HFF-Myc (cell line): ENCODE measurements at regions not wholly inside any gene's neighbourhood (a gene's known extent, or its start where the extent isn't known, plus 50 kb on each side); places are given as distances from the start of the nearest gene placed in this dataset.

Source experiments
- DNase-seq: peaks from one replicate; pipeline ENCODE4 v3.0.0-alpha.2; 2011; ENCODE audit warnings: low read depth; ENCODE audit errors: extremely low read depth
- H3K4me3 ChIP-seq: replicated peaks from 2 replicates; pipeline ENCODE4 v1.5.1; 2011; ENCODE audit warnings: low read depth, mild to moderate bottlenecking, control low read depth, low read length
- TF ChIP-seq, protein P1 (sequence below): IDR thresholded peaks from 2 replicates; pipeline ENCODE4 v1.5.1; 2012; ENCODE audit warnings: mild to moderate bottlenecking, low read depth, low read length, control low read depth; ENCODE audit errors: missing control alignments

DNA sequence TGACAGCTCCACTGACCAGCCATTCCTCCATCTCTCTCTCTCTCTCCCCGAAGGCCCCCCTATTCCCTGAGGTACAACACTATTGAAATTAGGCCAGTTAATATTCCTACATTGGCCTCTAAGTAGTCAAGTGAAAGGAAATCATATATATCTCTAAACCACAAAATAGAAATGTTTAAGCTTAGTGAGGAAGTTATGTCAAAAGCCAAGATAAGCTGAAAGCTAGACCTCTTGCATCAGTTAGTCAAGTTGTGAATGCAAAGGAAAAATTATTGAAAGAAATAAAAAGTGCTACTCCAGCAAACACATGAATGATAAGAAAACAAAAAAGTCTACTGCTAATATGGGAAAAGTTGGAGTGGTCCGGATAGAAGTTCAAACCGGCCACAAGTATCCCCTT is 301.3 kb upstream of the RBMS1 start:
- H3K4me3 ChIP-seq: no peak overlapping the region
- no peak for DNase-seq
- TF ChIP-seq, protein P1, sequence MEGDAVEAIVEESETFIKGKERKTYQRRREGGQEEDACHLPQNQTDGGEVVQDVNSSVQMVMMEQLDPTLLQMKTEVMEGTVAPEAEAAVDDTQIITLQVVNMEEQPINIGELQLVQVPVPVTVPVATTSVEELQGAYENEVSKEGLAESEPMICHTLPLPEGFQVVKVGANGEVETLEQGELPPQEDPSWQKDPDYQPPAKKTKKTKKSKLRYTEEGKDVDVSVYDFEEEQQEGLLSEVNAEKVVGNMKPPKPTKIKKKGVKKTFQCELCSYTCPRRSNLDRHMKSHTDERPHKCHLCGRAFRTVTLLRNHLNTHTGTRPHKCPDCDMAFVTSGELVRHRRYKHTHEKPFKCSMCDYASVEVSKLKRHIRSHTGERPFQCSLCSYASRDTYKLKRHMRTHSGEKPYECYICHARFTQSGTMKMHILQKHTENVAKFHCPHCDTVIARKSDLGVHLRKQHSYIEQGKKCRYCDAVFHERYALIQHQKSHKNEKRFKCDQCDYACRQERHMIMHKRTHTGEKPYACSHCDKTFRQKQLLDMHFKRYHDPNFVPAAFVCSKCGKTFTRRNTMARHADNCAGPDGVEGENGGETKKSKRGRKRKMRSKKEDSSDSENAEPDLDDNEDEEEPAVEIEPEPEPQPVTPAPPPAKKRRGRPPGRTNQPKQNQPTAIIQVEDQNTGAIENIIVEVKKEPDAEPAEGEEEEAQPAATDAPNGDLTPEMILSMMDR: no peak

DNA sequence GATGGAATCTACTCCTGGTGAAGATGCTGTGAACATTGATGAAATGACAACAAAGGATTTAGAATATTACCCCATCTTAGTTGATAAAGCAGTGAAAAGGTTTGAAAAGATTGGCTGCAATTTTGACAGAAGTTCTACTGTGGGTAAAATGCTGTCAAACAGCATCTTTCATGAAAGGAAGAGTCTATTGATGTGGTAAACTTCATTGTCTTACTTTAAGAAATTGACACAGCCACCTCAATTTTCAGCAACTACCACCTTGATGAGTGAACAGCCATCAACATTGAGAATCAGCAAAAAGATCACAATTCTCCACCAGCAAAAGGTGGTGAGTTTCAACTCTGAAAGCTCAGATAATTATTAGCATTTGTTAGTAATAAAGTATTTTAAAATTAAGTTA is 310.3 kb upstream of the RBMS1 start:
- H3K4me3 ChIP-seq: no peak overlapping the region
- TF ChIP-seq, protein P1: no peak
- DNase-seq: no peak

DNA sequence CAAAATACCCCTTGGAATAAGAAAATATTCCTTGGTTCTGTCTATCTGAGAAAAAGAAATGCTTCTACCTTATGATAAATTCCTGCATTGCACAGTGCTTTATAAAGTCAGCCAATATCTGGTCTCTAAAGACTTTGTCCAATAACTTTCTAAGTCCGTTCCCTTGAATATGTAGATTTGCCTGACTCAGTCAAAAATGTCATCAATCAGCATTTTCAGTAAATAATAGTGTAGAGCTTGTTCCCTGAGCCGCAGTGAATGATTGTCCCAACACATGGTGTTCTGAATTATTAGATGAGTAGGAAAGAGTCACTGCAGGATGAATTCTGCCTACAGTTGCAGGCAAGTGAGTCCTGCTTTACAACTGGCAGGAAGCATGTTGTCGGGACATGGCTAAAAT is 316.8 kb upstream of the RBMS1 start:
- no peak for DNase-seq
- H3K4me3 ChIP-seq: no peak overlapping the region
- TF ChIP-seq, protein P1: no peak

DNA sequence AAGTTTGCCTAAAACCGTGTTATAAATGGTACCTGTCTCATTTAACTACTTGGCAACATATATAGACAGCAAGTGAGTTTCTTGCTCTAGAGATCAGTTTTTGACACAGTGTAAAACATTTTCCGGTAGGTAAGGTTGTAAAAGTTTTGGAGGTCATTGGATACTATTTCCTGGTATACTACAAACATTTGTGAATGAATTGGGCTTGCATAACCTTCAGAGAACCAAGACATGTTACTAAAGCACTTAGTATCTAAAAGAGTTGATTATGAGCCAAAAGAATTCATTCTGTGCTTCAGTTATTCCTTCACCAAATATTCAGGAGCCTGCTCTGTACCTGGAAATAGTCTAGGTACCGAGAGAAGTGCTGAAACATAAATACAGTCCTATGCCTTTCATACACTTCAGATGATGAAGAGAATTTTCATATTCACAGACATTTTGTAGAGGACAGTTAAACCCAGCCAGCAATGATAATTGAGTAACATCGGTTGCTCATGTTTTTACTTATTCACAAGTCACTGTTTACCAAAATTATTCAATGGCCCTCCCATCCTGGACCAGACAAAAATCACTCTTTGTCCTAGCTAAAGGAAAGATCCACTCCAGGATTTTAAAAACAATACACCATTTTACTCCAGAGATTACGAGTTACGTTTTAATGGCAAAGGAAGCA is 319.4 kb upstream of the RBMS1 start:
- DNase-seq: no peak
- TF ChIP-seq, protein P1: no peak
- no peak overlapping the region for H3K4me3 ChIP-seq

DNA sequence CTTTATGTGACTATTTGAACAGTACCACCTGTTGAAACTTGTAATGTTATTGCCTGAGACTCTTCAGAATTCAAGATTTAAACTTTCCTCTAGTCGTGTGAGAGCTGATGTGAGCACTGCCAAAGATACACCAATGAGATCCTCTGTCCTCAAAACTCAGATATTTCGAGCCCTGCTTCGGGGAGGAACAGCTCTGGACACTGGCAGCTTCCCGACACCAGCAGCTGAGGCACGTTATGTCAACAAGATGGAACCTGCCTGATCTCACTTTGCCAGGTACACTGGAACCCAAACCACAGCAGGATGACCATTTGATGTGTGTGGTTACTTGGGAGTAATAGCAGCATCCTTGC is 319.9 kb upstream of the RBMS1 start:
- DNase-seq: no peak
- TF ChIP-seq, protein P1: no peak
- H3K4me3 ChIP-seq: no peak overlapping the region

DNA sequence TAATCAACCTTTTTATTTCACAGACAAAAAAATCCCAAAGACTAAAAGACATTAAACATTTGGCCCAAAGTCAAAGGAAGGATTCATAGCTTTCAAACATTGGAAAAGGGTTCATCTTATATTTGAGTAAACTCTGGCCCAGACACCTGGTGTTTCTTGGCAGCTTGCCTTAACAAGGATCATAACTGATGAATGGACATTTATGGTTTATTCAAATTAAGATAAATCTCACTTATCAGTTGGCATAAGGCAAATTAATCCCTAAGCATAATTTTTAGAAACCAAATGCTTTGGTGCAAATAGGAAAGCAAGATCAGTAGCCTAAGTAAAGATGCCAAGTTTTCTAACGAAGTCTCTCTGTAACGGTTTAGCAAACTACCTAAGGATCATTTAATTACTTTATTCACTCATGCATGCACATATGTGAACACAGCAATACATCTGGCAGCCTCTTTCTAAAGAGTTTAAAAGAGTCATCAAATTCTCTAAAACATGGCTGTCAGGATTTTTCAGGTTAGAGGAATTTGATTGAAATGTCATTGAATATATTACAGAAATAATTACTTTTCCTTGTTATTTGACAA is 323.4 kb upstream of the RBMS1 start:
- no peak overlapping the region for H3K4me3 ChIP-seq
- no peak for DNase-seq
- TF ChIP-seq, protein P1: no peak

DNA sequence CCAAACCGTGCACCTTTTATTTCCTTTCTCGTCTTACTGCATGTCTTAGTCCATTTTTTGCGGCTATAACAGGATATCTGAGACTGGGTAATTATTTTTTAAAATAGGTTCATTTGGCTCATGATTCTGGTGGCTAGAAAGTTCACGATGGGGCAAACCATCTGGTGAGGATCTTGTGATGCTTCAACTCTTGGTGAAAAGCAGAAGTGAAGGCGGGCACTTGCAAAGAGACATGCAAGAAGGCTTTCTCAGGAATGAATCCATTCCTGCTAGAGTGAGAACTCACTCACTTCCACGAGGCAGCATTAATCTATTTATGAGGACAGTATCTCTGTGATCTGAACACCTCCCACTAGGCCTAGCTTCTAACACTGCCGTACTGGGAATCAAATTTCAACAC is 327.1 kb upstream of the RBMS1 start:
- no peak overlapping the region for H3K4me3 ChIP-seq
- TF ChIP-seq, protein P1: no peak
- no peak for DNase-seq
